ENCODE measurements at regions not wholly inside any gene's neighbourhood (a gene's known extent, or its start where the extent isn't known, plus 50 kb on each side); places are given as distances from the start of the nearest gene placed in this dataset.

GRCh38 chr2:17373741-17374140 lies 144.5 kb downstream of the RAD51AP2 start:
- H3K4me3 ChIP-seq (ENCODE audit: low read depth, low read length) = no peak overlapping the region
- no peak for TF ChIP-seq CTCF (IDR thresholded peaks at IDR 0.05; ENCODE audit: insufficient read depth, low read depth, low read length)
- POLR2A ChIA-PET = no interaction called here

GRCh38 chr2:17373041-17373440 lies 145.2 kb downstream of the RAD51AP2 start:
- no peak overlapping the region for H3K4me3 ChIP-seq (ENCODE audit: low read depth, low read length)
- ChIA-PET POLR2A (no interaction called here), CTCF (no interaction called here)
- no peaks in the 10 kb centered on the region for H3K27me3 ChIP-seq (ENCODE audit: control insufficient read depth, insufficient read depth, low read length)
- no peaks in the 10 kb centered on the region for H3K36me3 ChIP-seq (ENCODE audit: control insufficient read depth, insufficient read depth, low read length)
- DNase-seq (ENCODE audit: low read depth) = no peak
- no peak for TF ChIP-seq CTCF (IDR thresholded peaks at IDR 0.05; ENCODE audit: insufficient read depth, low read depth, low read length)

More at GRCh38 chr2:17373741-17374140, 144.5 kb downstream of the RAD51AP2 start:
- CTCF ChIA-PET = no interaction called here
- Histone ChIP-seq H3K27me3 (ENCODE audit: control insufficient read depth, insufficient read depth, low read length) (no peaks in the 10 kb centered on the region), H3K36me3 (ENCODE audit: control insufficient read depth, insufficient read depth, low read length) (no peaks in the 10 kb centered on the region)
- no peak for DNase-seq (ENCODE audit: low read depth)

- ChIA-PET POLR2A (no interaction called here), CTCF (no interaction called here)
- no peak for TF ChIP-seq CTCF (IDR thresholded peaks at IDR 0.05; ENCODE audit: insufficient read depth, low read depth, low read length)
- Histone ChIP-seq H3K36me3 (ENCODE audit: control insufficient read depth, insufficient read depth, low read length) (no peaks in the 10 kb centered on the region), H3K4me3 (ENCODE audit: low read depth, low read length) (no peak overlapping the region), H3K27me3 (ENCODE audit: control insufficient read depth, insufficient read depth, low read length) (no peaks in the 10 kb centered on the region)
- DNase-seq (ENCODE audit: low read depth) = no peak
These were observed 154.4 kb downstream of the RAD51AP2 start for GRCh38 chr2:17363846-17364245.

GRCh38 chr2:17362956-17363355 lies 155.3 kb downstream of the RAD51AP2 start:
- ChIA-PET CTCF (no interaction called here), POLR2A (no interaction called here)
- TF ChIP-seq CTCF (IDR thresholded peaks at IDR 0.05; ENCODE audit: insufficient read depth, low read depth, low read length) = no peak
- Histone ChIP-seq H3K27me3 (ENCODE audit: control insufficient read depth, insufficient read depth, low read length) (no peaks in the 10 kb centered on the region), H3K36me3 (ENCODE audit: control insufficient read depth, insufficient read depth, low read length) (no peaks in the 10 kb centered on the region), H3K4me3 (ENCODE audit: low read depth, low read length) (no peak overlapping the region)
- DNase-seq (ENCODE audit: low read depth) = no peak

- Histone ChIP-seq H3K27me3 (ENCODE audit: control insufficient read depth, insufficient read depth, low read length) (no peaks in the 10 kb centered on the region), H3K36me3 (ENCODE audit: control insufficient read depth, insufficient read depth, low read length) (no peaks in the 10 kb centered on the region), H3K4me3 (ENCODE audit: low read depth, low read length) (no peak overlapping the region)
- TF ChIP-seq CTCF (IDR thresholded peaks at IDR 0.05; ENCODE audit: insufficient read depth, low read depth, low read length) = no peak
- ChIA-PET CTCF (no interaction called here), POLR2A (no interaction called here)
- no peak for DNase-seq (ENCODE audit: low read depth)
These were observed 162.5 kb downstream of the RAD51AP2 start for GRCh38 chr2:17355608-17356329.

Measured in BJ (cell line).